ENCODE measurements at regions not wholly inside any gene's neighbourhood (a gene's known extent, or its start where the extent isn't known, plus 50 kb on each side); places are given as distances from the start of the nearest gene placed in this dataset.

GRCh38 chr4:20393486-20394100 is 141.9 kb downstream of the SLIT2 start:
- Histone ChIP-seq H3K9me3 (ENCODE audit: low read length) (no peaks in the 10 kb centered on the region), H3K4me3 (ENCODE audit: low read depth, low read length, poor library complexity, severe bottlenecking) (no peak overlapping the region), H3K9me2 (ENCODE audit: insufficient read depth, low read length) (no peaks in the 10 kb centered on the region), H4K20me1 (ENCODE audit: insufficient read depth, low read length) (no peaks in the 10 kb centered on the region), H3K4me1 (ENCODE audit: insufficient read depth, low read length, poor library complexity, severe bottlenecking) (no peaks in the 10 kb centered on the region), H2AFZ (ENCODE audit: low read length) (no peak overlapping the region), H3K79me2 (ENCODE audit: insufficient read depth, low read depth, low read length) (no peaks in the 10 kb centered on the region), H3K27ac (ENCODE audit: low read depth, low read length, poor library complexity, severe bottlenecking) (no peak overlapping the region), H3K36me3 (ENCODE audit: insufficient read depth, low read length) (no peaks in the 10 kb centered on the region), H3K4me2 (ENCODE audit: low read length) (no peak overlapping the region)
- CTCF ChIA-PET (ENCODE audit: unreplicated experiment) = no interaction called here
- POLR2A ChIA-PET = no interaction called here
- DNase-seq (ENCODE audit: low spot score) = no peak
- BruUV-seq (replicated peaks) = no TSS peak
- intact Hi-C loops (cut with micrococcal nuclease; ENCODE audit: unreplicated experiment) = no loop called here
- TF ChIP-seq CTCF (conservative IDR thresholded peaks at IDR 0.05; ENCODE audit: low read length) (no peak), EZH2phosphoT487 (IDR thresholded peaks at IDR 0.05; ENCODE audit: borderline replicate concordance, low read depth, low read length) (no peak)

GRCh38 chr4:20394512-20394911 is 142.8 kb downstream of the SLIT2 start:
- no peak for TF ChIP-seq EZH2phosphoT487 (IDR thresholded peaks at IDR 0.05; ENCODE audit: borderline replicate concordance, low read depth, low read length)
- TF ChIP-seq CTCF (conservative IDR thresholded peaks at IDR 0.05; ENCODE audit: low read length) = no peak
- intact Hi-C loops (cut with micrococcal nuclease; ENCODE audit: unreplicated experiment) = no loop called here
- Histone ChIP-seq H3K4me3 (ENCODE audit: low read depth, low read length, poor library complexity, severe bottlenecking) (no peak overlapping the region), H3K79me2 (ENCODE audit: insufficient read depth, low read depth, low read length) (no peaks in the 10 kb centered on the region), H3K4me2 (ENCODE audit: low read length) (no peak overlapping the region), H3K4me1 (ENCODE audit: insufficient read depth, low read length, poor library complexity, severe bottlenecking) (no peaks in the 10 kb centered on the region), H3K9me3 (ENCODE audit: low read length) (no peaks in the 10 kb centered on the region), H3K36me3 (ENCODE audit: insufficient read depth, low read length) (no peaks in the 10 kb centered on the region), H3K27ac (ENCODE audit: low read depth, low read length, poor library complexity, severe bottlenecking) (no peak overlapping the region), H3K9me2 (ENCODE audit: insufficient read depth, low read length) (no peaks in the 10 kb centered on the region), H4K20me1 (ENCODE audit: insufficient read depth, low read length) (no peaks in the 10 kb centered on the region), H2AFZ (ENCODE audit: low read length) (no peak overlapping the region)
- BruUV-seq (replicated peaks) = no TSS peak
- DNase-seq (ENCODE audit: low spot score) = no peak
- CTCF ChIA-PET (ENCODE audit: unreplicated experiment) = no interaction called here
- POLR2A ChIA-PET = no interaction called here

- Histone ChIP-seq H3K79me2 (ENCODE audit: insufficient read depth, low read depth, low read length) (no peaks in the 10 kb centered on the region), H3K36me3 (ENCODE audit: insufficient read depth, low read length) (no peaks in the 10 kb centered on the region), H3K4me2 (ENCODE audit: low read length) (no peak overlapping the region), H3K4me3 (ENCODE audit: low read depth, low read length, poor library complexity, severe bottlenecking) (no peak overlapping the region), H2AFZ (ENCODE audit: low read length) (no peak overlapping the region), H3K9me2 (ENCODE audit: insufficient read depth, low read length) (no peaks in the 10 kb centered on the region), H3K27ac (ENCODE audit: low read depth, low read length, poor library complexity, severe bottlenecking) (no peak overlapping the region), H3K9me3 (ENCODE audit: low read length) (no peaks in the 10 kb centered on the region), H3K4me1 (ENCODE audit: insufficient read depth, low read length, poor library complexity, severe bottlenecking) (no peaks in the 10 kb centered on the region), H4K20me1 (ENCODE audit: insufficient read depth, low read length) (no peaks in the 10 kb centered on the region)
- ChIA-PET POLR2A (interaction anchor here (0.5 kb wide), 1 partner anchor 283 kb away, joined by 3 read pairs; no protein-coding TSS in a partner anchor), CTCF (ENCODE audit: unreplicated experiment) (no interaction called here)
- intact Hi-C loops (cut with micrococcal nuclease; ENCODE audit: unreplicated experiment) = no loop called here
- no TSS peak for BruUV-seq (replicated peaks)
- DNase-seq (ENCODE audit: low spot score) = peak; percentile 41
- TF ChIP-seq EZH2phosphoT487 (IDR thresholded peaks at IDR 0.05; ENCODE audit: borderline replicate concordance, low read depth, low read length) = no peak
- TF ChIP-seq CTCF (conservative IDR thresholded peaks at IDR 0.05; ENCODE audit: low read length) = peak; percentile 86
Measured at GRCh38 chr4:20395160-20395773, 143.6 kb downstream of the SLIT2 start.

All from OCI-LY7 (cell line).